Ishikawa (cell line): ENCODE measurements at regions not wholly inside any gene's neighbourhood (a gene's known extent, or its start where the extent isn't known, plus 50 kb on each side); places are given as distances from the start of the nearest gene placed in this dataset.

Experiments
- CEBPB ChIP-seq: IDR thresholded peaks from 2 replicates; pipeline ENCODE4 v1.6.1; 2012
- CREB1 ChIP-seq: IDR thresholded peaks from 2 replicates; pipeline ENCODE4 v1.6.1; 2012; ENCODE audit warnings: low read depth
- EP300 ChIP-seq: IDR thresholded peaks from 2 replicates; pipeline ENCODE4 v1.6.1; 2012; ENCODE audit warnings: borderline replicate concordance
- FOXM1 ChIP-seq: IDR thresholded peaks from 2 replicates; pipeline ENCODE4 v1.6.1; 2012; ENCODE audit warnings: low read depth, borderline replicate concordance
- TCF12 ChIP-seq: IDR thresholded peaks from 2 replicates; pipeline ENCODE4 v1.6.1; 2012; ENCODE audit warnings: low read depth
- TEAD4 ChIP-seq: IDR thresholded peaks from 2 replicates; pipeline ENCODE4 v1.6.1; 2012
- YY1 ChIP-seq: IDR thresholded peaks from 2 replicates; pipeline ENCODE4 v1.6.1; 2012; ENCODE audit warnings: low read depth
- TF ChIP-seq, protein P1 (sequence below): IDR thresholded peaks from 2 replicates; pipeline ENCODE4 v1.6.1; 2012; ENCODE audit warnings: low read depth, mild to moderate bottlenecking
- TF ChIP-seq, protein P2 (sequence below): IDR thresholded peaks from 2 replicates; pipeline ENCODE4 v1.6.1; 2012
- TF ChIP-seq, protein P3 (sequence below): IDR thresholded peaks from 2 replicates; pipeline ENCODE4 v1.6.1; 2012

DNA sequence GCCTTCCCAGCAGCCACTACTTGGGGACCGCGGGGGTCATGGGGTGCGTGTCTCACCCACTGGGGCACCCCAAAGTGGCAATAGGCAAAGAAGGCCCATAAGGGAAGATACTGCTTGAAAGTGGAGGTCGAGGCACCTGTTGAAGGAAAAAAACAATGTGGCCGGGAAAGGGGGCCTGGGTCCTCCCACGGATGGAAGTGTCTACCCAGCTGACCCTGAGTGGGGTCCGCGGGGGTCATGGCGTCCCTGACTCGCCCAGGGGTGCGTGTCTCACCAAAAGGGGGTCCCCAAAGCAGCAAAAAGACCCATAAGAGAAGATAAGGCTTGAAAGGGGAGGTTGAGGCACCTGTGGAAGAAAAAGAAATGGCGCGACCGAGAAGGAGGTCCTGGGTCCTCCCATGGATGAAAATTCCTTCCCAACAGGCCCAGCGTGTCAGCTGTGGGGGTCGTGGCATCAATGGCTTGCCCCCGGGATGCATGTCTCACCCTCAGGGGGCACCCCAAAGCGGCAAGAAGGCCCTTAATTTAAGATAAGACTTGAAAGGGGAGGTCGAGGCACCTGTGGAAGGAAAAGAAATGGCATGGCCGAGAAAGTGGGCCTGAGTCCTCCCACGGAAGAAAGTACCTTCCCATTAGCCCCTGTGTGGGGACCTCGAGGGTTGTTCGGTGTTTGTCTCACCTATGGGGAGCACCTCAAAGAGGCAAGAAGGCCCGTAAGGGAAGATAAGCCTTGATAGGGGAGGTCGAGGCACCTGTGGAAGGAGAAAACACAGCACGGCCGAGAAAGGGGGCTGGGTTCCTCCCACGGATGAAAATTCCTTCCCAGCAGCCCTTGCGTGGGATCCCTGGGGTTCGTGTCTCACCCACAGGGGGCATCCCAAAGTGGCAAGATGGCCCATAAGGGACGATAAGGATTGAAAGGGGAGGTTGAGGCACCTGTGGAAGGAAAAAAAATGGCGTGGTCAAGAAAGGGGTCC lies 266.0 kb downstream of the ALG10 start:
- TF ChIP-seq YY1 (no peak), CEBPB (no peak), TEAD4 (no peak), EP300 (no peak), TCF12 (no peak), FOXM1 (no peak), CREB1 (no peak)
- TF ChIP-seq, protein P1, sequence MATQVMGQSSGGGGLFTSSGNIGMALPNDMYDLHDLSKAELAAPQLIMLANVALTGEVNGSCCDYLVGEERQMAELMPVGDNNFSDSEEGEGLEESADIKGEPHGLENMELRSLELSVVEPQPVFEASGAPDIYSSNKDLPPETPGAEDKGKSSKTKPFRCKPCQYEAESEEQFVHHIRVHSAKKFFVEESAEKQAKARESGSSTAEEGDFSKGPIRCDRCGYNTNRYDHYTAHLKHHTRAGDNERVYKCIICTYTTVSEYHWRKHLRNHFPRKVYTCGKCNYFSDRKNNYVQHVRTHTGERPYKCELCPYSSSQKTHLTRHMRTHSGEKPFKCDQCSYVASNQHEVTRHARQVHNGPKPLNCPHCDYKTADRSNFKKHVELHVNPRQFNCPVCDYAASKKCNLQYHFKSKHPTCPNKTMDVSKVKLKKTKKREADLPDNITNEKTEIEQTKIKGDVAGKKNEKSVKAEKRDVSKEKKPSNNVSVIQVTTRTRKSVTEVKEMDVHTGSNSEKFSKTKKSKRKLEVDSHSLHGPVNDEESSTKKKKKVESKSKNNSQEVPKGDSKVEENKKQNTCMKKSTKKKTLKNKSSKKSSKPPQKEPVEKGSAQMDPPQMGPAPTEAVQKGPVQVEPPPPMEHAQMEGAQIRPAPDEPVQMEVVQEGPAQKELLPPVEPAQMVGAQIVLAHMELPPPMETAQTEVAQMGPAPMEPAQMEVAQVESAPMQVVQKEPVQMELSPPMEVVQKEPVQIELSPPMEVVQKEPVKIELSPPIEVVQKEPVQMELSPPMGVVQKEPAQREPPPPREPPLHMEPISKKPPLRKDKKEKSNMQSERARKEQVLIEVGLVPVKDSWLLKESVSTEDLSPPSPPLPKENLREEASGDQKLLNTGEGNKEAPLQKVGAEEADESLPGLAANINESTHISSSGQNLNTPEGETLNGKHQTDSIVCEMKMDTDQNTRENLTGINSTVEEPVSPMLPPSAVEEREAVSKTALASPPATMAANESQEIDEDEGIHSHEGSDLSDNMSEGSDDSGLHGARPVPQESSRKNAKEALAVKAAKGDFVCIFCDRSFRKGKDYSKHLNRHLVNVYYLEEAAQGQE: no peak
- TF ChIP-seq, protein P2, sequence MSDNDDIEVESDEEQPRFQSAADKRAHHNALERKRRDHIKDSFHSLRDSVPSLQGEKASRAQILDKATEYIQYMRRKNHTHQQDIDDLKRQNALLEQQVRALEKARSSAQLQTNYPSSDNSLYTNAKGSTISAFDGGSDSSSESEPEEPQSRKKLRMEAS: no peak
- TF ChIP-seq, protein P3, sequence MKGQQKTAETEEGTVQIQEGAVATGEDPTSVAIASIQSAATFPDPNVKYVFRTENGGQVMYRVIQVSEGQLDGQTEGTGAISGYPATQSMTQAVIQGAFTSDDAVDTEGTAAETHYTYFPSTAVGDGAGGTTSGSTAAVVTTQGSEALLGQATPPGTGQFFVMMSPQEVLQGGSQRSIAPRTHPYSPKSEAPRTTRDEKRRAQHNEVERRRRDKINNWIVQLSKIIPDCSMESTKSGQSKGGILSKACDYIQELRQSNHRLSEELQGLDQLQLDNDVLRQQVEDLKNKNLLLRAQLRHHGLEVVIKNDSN: no peak
